ENCODE measurements at regions not wholly inside any gene's neighbourhood (a gene's known extent, or its start where the extent isn't known, plus 50 kb on each side); places are given as distances from the start of the nearest gene placed in this dataset.

DNA sequence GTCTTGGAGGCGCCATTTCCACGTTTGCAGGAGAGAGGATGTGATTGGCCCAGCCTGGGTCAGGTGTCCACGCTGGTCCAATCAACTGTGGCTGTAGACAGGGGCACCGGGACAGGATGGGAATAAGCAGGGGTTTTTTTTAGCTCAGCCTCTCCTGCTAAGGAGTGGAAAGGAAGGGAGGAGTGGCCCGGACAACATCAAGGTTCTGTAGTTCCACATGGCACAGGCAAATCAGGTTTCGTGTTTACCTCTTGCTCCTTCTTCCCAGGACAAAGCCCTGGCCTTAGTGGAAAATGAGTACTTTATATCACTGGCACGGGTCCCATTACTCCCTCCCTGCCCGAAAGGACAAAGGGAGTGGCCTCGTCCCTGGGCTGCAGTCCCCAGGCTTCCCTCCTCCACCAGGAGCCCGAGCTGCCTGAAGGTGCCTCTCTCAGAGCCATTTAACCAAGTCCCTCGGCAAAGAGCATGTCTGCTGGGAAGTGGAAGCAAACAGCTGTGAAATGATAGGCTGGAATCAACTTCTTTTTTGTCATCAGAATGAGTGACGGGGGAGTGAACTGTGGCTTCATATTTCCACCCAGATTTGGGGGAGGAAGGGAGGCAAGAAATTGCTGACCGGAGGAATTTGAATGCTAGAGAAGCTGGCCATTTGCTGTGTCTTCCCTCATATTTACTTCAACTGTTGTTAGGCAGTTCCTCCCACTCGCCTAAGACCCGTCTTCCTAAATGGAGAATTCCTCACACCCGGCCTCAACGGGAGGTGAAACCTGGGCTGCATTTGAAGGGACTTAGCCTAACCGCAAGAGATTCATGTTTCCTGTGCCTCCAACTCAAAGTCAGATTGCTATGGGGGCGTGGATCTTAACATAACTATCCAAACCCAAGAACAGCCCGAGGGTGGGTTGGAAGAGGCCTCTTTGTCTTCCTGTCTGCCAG lies 84.9 kb upstream of the SLC44A3 start:
- DNase-seq, result peak; percentile 69

DNA sequence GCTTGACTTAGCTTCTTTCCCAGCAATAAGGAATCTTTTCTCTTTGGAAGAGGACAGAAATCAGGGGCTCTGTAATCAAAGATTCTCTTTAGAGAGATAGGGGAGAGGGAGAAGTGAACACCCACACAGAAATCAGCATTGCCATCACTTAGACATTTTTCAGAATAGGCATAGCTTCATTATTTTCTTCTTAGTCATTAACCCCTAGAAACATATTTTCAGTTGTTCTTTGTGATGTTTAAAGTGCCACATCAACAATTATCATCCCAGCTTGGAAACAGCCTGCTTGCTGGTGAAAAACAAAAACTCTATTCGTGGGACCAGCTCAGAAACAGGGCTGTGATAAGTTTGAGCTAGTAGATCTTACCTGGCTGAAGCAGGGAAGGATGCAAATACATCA lies 88.3 kb upstream of the SLC44A3 start:
- peak; percentile 50 for DNase-seq

DNA sequence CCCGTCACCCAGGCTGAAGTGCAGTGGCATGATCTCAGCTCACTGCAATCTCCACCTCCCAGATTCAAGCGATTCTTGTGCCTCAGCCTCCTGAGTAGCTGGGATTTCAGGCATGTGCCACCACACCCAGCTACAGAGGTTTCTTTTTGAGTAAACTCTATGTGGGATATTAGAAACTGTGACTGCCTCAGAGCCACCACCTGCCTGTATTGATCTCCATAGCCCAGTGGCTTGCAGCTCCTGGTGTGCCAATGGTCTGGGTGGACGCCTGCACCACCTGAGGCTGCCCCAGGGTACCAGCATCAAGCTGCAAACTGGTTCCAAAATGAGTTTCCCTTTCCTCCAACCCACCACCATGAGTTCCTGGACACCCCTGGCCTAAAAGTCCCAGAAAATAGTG lies 89.7 kb upstream of the SLC44A3 start:
- DNase-seq, result no peak

- DNase-seq, result peak; percentile 86
Observed at GRCh38 chr1:94729267-94729666, 90.9 kb upstream of the SLC44A3 start.

GRCh38 chr1:94727846-94728715 lies 92.1 kb upstream of the SLC44A3 start:
- DNase-seq, result peak; percentile 95

DNA sequence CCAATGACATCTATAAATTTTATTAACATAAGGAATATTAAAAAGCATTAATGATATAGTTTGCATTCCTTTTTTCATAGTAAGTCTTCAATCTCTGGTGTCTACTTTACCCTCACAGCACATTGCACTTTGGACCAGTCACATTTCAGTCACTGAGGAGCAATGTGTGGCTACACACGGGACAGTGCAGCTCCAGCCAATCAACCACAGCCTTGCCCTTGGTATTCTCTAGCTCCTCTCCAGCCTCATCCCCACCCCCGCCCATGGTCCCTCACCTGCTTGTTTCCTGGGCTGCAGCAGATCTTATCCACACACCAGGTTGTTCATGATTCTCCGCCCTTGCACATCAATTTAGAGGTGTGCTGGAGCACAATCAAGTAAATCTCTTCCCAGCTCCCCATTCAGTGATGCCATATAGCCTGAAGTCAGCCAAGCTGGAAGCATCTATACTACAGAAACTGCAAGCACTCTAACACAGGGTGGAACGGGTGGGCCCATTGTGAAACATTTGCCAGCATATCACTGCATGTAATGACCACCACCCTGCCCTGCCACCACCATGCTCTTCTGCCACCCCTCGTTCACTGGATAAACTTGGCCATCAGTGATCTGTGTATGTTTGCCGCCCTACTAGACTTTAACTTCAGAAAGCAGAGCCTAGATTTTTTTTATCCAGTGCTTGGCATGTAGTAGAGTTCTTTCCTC lies 93.0 kb upstream of the SLC44A3 start:
- DNase-seq, result no peak

GRCh38 chr1:94725566-94725965 lies 94.6 kb upstream of the SLC44A3 start:
- peak; percentile 63 for DNase-seq

DNA sequence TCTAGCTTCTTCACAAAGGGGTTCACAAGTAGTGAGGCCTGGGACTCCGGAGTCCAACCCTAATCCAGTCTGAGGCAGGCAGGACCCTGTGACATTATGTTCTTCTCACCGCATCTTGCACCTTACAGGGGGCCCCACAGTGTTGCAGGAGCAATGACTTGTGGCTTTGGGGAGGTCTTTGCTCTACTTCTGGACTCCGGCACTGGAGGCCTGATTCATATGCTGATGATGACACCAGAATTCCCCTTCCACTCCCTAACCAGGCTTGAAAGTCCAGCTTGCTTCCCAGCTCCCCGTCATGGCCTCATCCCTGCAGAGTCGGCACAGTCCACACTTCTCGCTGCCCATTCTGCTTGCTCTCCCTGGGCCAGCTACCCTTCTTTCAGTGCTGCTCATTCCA lies 96.3 kb upstream of the SLC44A3 start:
- DNase-seq, result no peak

GRCh38 chr1:94723463-94723862 lies 96.7 kb upstream of the SLC44A3 start:
- no peak for DNase-seq

DNA sequence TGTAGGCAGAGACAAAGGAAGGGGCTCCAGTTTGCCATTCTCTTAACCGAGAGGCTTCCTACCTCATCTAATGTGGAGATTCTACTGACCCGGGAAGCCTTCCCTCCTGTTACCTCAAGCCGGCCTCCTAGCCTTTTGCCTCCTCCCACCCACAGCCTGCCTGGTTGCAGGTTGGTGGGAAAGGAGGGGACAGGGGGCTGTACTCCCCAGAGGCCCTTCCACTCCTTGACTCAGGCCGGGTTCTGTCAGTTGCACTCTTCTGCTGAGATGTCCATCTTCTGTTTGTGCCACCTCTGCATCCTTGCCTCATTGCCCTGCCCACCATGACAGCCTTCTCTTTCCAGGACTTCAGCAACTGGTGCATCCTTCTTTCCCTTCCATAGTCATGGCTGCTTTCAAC lies 98.0 kb upstream of the SLC44A3 start:
- no peak for DNase-seq

DNA sequence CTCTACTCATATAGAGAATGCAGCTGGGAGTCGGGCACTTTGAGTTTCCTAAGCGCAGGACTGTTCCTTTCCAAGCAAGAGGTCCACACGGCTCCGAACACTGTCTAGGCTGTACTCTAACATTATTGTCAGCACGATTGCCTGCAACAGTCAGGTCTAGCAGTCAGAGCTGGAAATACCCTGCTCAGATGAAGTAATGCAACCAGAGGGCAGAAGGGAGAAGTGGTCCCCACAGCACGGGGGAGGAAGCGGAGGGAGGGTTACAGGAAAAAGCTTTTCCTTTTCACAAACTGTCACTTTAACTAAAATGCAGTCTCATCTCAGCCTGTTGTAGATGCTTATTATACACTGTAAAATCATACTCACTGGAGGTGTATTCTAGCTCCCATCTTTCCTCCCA lies 98.9 kb upstream of the SLC44A3 start:
- DNase-seq, result no peak

DNA sequence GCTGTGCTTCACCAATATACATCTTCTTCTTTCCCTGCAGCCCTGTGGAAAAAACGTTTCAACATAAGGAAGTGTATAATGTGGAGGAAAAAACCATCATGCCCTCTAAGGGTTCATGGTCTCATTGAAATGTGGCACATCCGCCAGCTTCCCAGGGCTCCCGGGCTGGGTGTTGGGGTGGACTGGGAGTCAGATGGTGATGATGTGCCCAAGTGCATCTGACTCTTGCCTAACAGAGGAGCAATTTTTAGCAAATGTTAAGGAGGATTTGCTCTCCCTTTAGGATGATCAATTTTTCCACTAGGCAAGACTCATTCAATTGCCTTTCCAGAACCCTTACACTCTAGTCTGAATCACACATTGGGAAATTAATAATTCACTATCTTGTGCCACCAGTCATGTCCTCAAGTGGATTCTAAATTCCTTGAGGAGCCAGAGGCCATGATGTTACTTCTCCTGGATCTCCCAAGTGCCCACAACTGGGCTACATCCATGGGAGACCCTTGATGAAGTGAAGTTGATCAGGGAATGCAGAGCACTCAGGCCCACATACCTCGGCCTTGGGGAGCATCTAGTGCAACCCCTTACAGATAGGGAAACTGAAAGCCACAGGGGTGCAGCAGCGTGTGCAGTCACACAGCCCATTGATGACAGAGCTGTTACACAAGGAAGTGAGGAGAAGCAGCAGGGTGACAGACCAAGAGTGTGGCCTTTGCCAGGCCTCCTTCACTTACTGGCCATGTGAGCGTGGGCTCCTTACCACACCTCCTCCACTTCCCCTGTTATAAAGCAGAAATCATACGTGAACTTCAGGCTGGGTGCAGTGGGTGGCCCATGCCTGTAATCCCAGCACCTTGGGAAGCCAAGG lies 100.0 kb upstream of the SLC44A3 start:
- DNase-seq, result no peak

GRCh38 chr1:94716965-94717364 lies 103.2 kb upstream of the SLC44A3 start:
- DNase-seq, result no peak

- no peak for DNase-seq
Observed at GRCh38 chr1:94715321-94715720, 104.8 kb upstream of the SLC44A3 start.

- DNase-seq, result no peak
Observed at GRCh38 chr1:94714552-94714951, 105.6 kb upstream of the SLC44A3 start.

GRCh38 chr1:94714152-94714551 lies 106.0 kb upstream of the SLC44A3 start:
- no peak for DNase-seq

DNA sequence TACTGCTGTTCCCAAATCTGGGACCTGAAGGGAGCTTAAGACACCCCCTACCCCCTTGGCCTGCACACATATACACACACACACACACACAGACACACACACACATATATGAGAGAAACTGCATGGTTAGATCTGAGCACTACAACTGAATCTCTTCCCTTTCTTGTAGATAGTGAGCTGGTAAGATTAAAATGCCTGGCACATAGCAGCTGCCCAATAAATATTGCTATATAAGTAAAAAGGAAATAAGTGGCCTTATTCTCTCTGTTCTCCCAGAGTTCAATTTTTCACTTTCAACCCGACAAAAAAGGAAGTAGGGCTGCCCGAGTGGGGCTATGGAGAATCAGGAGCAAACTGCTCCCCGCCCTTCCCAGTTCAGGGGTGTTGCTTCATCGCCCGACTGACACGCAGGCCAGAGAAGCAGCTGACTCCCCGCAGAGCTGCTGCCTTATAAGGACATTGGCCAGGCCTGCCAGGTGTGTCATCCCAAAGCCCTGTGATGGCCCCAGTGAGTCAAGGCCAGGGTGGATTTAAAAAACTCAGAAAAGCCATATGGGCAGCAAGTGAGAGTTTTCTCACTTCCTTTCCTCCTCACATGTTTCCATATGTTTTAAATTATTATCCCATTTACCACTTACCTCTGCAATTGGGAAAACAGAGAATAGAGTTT lies 106.5 kb upstream of the SLC44A3 start:
- peak; percentile 95 for DNase-seq

DNA sequence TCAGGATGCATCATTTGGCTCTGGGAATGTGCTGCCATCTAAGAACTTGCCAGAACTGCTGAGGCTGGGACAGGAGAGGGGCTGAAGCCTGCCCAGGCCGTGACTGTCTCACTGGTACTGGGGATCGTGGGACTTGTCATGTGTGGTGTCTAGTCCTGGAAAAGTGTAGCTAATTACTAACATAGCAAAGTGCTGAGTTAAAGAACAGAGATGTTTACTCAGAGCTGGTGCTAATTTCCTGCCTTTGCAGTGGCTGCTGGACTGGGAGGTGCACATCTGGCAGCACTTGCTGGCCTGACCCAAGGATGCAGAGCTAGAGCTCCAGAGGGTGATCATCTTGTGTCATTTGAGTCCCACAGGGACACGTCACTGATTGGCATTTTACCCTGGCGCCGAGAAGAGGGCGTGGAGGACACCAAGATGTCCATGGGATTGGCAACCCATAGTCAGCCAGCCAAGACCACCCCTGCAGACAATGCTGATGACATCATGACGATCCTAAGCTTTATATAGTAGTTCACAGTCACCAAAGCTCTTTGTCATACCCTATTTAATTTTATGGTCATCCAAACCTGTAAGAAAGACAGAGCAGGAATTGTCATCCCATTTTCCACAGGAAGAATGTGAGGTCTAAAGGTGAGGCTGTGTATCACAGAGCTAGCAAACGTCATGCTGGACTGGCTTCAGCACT lies 110.1 kb upstream of the SLC44A3 start:
- peak; percentile 86 for DNase-seq

GRCh38 chr1:94708811-94709210 lies 111.3 kb upstream of the SLC44A3 start:
- no peak for DNase-seq

GRCh38 chr1:94708299-94708685 lies 111.9 kb upstream of the SLC44A3 start:
- no peak for DNase-seq
